GM18499 (cell line): ENCODE measurements at regions not wholly inside any gene's neighbourhood (a gene's known extent, or its start where the extent isn't known, plus 50 kb on each side); places are given as distances from the start of the nearest gene placed in this dataset.
"Not testable (repeated sequence)": the region's sequence is repeated elsewhere in the genome, so short reads cannot be mapped to it uniquely, and the experiment has no call there.

Experiments
- ATAC-seq: cut with Tn5 transposase; IDR thresholded peaks from one replicate; pipeline ENCODE4 v1.9.1; 2021; ENCODE audit warnings: moderate number of reproducible peaks; ENCODE audit not compliant: insufficient read depth, unreplicated experiment

- ATAC-seq, result no peak
Measured at GRCh38 chr7:125423458-125424155, 494.0 kb upstream of the POT1 start.

- not testable (repeated sequence) for ATAC-seq
Measured at GRCh38 chr7:125421407-125421806, 491.8 kb upstream of the POT1 start.

GRCh38 chr7:125412890-125413665 lies 483.5 kb upstream of the POT1 start:
- no peak for ATAC-seq

GRCh38 chr7:125409921-125410320 lies 480.3 kb upstream of the POT1 start:
- ATAC-seq, result no peak

- ATAC-seq, result no peak
Measured at GRCh38 chr7:125406111-125406510, 476.5 kb upstream of the POT1 start.

- no peak for ATAC-seq
Measured at GRCh38 chr7:125399408-125399807, 469.8 kb upstream of the POT1 start.

- ATAC-seq, result no peak
Measured at GRCh38 chr7:125396466-125397151, 467.0 kb upstream of the POT1 start.

- ATAC-seq, result no peak
Measured at GRCh38 chr7:125391921-125392320, 462.3 kb upstream of the POT1 start.

GRCh38 chr7:125390981-125391380 lies 461.4 kb upstream of the POT1 start:
- ATAC-seq, result no peak

GRCh38 chr7:125386211-125386610 lies 456.6 kb upstream of the POT1 start:
- no peak for ATAC-seq

GRCh38 chr7:125383324-125383723 lies 453.7 kb upstream of the POT1 start:
- ATAC-seq, result no peak

GRCh38 chr7:125382401-125382800 lies 452.8 kb upstream of the POT1 start:
- no peak for ATAC-seq

- no peak for ATAC-seq
Measured at GRCh38 chr7:125375942-125376341, 446.3 kb upstream of the POT1 start.

- ATAC-seq, result no peak
Measured at GRCh38 chr7:125370502-125370901, 440.9 kb upstream of the POT1 start.

- ATAC-seq, result no peak
Measured at GRCh38 chr7:125363873-125364272, 434.2 kb upstream of the POT1 start.

GRCh38 chr7:125358551-125359167 lies 429.0 kb upstream of the POT1 start:
- ATAC-seq, result no peak

GRCh38 chr7:125357676-125358455 lies 428.2 kb upstream of the POT1 start:
- no peak for ATAC-seq

- ATAC-seq, result peak; percentile 88
Measured at GRCh38 chr7:125355899-125356298, 426.3 kb upstream of the POT1 start.

GRCh38 chr7:125347269-125347668 lies 417.6 kb upstream of the POT1 start:
- ATAC-seq, result no peak

GRCh38 chr7:125338110-125338509 lies 408.5 kb upstream of the POT1 start:
- ATAC-seq, result no peak
